HS-5 (cell line): ENCODE measurements at regions not wholly inside any gene's neighbourhood (a gene's known extent, or its start where the extent isn't known, plus 50 kb on each side); places are given as distances from the start of the nearest gene placed in this dataset.
"Not testable (repeated sequence)": the region's sequence is repeated elsewhere in the genome, so short reads cannot be mapped to it uniquely, and the experiment has no call there.

Source experiments
- DNase-seq: peaks from one replicate; pipeline ENCODE4 v3.0.0-alpha.2; 2012; ENCODE audit warnings: low read depth

DNA sequence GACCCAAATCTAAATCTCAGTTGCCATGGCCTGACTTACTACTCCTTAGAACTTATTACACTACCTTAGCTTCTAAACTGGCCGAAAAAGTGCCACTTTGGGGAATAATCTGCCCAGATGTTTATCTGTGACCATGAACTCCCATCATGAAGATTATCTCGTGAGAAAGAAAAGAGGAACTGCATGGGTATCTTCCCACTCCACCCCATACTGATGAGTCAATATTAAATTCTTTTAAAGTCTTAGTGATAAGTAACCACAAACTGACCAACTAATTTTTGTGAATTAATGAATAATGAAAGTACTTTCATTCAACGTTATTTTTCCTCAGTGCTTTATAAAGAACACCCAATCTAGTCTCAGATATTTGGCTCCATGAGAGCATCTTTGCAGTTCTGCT lies 493.5 kb downstream of the EBF1 start:
- DNase-seq, result no peak

DNA sequence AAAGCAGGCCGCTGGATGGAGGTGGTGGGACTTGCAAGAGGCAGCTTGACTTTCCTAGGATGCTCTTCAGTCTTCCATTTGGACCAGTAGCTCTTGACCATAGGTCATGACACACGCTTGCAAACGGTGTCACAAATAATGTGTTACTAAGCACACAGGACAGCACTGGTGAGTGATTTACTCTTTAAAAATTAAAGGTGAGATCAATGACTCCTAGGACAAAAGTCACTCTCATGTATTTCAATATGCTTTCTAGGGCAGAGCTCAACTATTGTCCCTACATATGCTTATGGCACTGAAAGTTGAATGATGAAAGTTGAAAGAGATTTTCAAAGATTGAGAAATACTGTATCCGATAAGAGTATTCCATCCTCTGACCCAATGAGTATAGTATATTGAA lies 496.7 kb downstream of the EBF1 start:
- DNase-seq, result no peak

DNA sequence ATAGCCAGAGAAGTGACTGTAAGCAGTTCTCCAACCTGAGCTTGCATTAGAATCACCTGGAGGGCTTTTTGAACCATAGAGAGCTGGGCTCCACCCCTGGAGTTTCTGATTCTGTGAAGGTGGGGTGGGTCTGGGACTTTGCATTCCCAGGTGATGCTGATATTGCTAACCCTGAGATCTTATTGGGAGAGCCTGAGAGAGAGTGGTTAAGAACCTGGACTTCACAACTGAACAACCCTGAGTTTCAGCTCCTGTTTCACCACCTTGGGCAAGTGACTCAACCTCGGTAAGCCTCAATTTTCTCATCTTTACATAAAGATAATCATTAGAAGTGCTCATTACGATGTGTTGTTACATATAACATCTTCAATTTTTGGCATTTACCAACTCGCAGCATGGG lies 498.6 kb downstream of the EBF1 start:
- no peak for DNase-seq

DNA sequence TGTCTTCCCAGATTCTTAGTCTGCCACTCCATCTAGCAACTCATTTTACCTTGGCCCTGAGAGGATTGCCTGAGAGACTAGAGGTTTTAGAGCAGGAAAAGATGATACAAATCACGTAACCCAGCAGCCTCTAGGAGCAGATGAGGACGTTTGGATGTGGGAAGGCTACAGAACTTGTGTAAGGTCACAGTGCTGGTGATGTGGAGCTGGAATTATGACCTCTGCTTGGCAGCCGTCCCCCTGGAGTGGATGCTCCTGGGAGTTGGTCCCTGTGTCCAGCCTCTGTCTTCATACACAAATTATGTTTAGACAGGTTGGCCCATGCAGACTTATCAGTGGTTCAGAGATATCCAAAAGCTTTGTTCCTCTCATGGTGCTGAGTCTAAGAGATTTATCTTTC lies 499.0 kb downstream of the EBF1 start:
- no peak for DNase-seq

DNA sequence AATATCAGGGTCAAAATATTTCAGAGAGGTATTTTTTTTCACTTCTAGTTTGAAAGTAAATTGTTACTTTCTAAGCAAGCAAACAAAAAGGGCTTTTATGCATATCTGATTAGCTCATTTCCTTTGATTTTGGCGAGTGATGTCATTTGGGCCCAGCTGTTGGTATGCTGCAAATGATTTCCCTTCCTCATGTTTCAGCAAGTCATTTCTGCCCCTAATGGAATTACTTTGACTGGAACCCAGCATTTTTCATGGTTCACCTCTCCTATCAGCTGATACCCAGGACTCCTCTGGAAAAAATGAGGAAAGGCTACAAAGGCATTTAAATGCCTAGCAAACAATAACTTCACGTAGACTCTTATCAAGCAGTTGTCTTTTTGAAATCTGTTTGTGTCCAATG lies 500.6 kb downstream of the EBF1 start:
- no peak for DNase-seq

DNA sequence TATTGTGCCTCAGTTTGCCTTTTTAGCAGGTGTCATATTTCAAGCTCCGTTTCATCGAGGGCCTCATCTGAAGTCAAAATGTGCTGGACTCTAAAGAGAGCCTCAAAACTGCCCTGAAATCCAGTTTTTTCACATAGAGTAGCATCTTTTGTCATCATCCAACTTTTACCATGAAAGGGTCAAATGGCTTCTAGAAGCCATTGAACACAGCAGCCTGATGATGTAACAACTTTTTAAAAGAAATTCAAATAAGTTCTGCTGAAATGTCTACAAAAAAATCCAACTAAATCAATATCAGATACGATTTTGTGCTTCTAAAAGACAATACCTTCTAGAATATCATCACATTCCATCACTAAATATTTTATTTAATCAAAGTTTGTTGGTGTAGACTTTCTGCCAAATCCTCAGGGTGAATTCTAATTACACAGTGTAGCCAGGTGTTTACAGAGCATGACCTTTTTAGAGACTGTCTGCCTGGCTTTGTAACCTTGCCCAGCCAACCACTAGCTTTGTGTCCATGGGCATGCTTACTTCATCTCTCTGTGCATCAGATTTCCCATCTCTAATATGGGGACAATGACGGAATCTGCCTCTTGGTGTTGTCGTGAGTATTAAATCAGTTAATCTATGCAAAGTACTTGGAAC lies 505.0 kb downstream of the EBF1 start:
- DNase-seq, result no peak

DNA sequence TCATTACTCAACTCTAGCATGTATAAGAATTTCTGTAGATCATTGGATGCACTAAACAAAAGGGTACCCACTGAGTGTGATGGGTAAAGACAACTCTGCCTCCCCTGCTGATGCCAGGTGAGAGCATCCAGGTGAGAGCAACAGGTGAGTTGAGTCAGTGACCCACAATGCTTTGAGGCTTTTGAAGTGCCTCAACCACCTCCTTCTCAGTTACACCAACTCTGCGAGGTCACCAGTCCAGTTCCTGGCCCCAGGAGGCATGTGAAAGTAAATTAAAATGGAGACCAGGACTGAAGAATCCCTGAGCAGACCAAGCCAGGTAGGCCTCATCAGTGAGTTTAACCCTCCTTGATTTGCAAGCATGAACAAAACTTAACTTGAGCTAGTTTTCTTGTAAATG lies 505.8 kb downstream of the EBF1 start:
- no peak for DNase-seq

DNA sequence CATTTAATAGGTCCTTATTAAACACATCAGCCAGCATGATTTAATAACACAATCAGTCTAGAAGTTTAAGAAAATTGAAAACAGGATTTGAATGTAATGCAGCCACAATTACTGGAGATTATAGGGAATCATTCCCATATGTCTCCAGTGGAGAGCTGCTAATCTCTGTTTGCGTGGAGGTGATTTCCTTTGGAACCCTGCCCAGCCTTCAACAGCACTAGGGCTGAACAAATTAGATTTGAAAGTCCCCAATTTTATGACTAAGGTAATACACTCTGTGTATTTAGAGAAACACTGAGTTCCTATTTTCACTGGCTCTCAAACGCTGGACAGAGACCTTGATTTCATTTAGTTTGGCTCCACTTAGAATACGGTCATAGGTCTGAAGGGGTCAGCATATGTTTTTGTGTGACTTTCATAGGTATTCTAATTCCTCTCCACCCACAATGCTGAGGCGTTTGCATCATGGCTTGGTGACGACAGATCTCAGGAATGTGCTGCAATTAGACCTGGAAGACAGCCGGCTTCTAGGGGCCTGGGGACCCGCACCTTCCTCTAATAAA lies 508.3 kb downstream of the EBF1 start:
- DNase-seq, result no peak

DNA sequence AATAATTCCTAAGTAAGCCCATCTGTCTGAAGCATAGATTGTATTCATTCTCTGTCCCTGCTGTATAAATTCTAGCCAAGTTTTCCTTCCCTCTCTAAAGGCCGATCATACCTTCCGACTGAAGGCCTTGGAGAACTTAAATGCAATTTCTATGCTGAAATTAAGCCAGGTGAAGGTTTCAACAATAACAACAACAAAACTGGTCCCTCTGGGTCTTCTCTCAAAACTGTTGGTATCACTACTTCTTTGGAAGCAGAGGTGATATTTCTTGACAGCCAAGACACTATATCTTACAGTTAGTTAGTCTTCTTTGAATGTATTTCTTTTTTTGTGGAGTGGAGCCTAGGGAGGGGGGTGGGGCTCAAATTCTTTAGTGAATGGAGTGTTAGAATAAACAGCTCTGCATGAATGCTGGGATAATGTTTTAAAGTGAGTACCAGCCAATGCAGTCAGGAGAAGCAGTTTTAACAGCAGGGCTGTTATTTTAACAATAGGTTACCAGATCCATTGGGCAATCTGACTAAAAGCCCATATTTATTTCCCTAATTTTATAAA lies 508.9 kb downstream of the EBF1 start:
- no peak for DNase-seq

DNA sequence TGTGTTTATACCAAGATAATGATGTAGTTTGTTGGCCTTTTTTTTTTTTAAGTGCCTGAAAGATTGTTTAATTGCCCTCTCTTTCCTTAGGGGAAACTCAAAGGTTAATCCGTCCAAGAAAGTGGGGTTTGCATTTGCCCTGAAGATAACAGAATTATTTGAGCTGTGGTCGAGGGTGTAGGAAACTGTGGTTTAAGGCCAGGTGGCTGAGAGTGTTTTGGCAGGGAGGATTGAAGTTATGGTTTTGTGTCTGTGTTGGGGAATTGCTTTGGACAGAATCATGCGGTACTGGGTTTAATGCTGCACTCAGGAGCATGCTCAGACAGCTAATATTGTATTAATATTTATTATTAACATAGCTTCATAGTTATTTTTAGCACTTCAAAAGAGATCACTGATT lies 509.8 kb downstream of the EBF1 start:
- DNase-seq, result no peak

DNA sequence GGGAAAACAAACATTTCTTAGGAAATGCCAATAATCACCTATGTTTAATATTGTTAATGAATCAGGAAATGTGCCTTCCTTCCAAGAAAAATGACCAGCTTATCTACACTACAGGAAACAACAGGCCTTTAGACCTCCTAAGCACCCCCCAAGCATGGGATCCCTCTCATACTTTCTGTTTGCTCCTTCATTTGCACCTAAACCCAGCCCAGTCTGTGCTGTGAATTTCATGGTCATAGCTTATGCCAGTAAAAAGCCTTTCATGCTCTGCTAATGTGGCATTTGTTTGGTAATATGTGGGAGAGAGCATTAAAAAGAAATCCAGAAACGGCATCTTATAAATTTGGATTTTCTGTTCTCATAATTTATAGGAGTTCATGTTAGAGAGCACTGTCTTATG lies 511.1 kb downstream of the EBF1 start:
- DNase-seq, result no peak

DNA sequence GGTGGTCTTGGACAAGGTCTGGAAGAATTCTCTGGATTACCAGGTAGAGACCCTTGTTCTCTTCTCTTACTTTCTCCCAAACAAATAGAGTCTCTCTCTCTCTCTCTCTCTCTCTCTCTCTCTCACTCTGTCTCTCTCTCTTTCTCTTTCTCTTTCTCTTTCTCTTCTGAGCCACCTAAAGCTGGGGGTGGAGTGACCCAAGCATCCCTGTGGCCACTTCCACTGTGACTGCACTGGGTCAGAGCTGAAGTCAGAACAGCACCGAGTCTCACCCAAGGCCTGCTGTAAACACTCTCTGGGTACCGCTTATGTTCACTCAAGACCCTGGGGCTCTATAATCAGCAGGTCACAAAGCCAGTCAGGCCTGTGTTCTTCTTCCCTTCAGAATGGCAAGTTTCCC lies 513.7 kb downstream of the EBF1 start:
- DNase-seq, result no peak

DNA sequence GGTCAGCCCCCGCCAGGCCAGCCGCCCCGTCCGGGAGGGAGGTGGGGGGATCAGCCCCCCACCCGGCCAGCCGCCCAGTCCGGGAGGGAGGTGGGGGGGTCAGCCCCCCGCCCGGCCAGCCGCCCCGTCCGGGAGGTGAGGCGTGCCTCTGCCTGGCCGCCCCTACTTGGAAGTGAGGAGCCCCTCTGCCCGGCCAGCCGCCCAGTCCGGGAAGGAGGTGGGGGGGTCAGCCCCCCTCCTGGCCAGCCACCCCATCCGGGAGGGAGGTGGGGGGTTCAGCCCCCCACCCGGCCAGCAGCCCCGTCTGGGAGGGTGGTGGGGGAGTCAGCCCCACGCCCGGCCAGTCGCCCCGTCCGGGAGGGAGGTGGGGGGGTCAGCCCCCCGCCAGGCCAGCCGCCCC lies 517.0 kb downstream of the EBF1 start:
- not testable (repeated sequence) for DNase-seq

DNA sequence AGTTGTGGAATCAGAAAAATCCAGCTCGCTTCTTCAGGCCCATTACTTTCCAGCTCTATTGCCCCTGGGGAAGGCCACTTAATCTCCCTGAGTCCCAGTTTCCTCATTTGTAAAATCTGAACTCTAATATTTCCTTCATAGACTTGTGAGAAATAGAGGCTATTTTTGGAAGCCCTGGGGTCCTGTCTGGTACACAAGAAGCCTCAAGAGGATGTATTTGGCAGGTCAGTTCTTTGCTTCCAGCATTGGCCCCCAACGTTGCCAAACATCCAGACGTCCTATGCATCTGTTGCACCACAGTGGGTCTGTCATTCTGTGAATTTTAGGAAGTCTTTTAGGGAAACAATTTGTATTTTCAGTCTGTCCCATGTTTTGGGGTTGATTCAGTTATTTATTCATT lies 525.9 kb downstream of the EBF1 start:
- DNase-seq, result no peak

DNA sequence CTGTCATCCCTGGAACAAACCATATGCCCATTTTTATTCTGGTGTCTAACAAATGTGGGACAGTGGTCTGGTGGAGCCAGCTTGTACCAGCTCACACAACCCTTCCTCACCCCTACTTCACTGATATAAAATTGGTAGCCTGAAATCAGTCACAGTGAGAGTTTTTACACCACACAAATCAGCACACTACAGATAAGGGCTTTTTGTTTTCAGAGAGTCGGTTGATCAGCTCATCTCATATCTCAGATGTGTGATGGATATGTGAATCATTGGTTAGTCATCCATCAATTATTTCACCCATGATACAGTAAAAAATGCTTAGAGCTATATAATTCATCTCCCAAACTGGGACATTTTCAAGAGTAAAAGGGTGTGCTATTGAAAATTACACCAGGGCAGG lies 529.2 kb downstream of the EBF1 start:
- DNase-seq, result peak; percentile 51

DNA sequence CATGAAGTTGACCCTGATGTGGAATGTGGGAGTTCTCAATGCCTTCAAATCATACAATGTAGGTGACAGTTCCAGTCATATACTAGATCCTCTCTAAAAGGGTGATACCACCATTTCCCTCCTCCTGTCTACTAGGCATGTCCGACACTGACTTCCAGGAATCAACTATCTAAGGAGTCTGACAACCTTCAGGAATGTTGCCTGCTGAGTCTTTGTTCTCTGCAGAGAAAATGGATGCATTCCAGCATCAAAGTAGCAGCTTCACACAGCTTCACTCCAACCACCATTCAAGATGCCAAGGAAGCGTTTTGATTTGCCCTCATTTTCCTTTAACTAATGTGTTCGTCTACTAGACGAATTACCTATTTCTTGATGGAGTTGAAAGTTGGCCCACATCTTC lies 530.2 kb downstream of the EBF1 start:
- no peak for DNase-seq

DNA sequence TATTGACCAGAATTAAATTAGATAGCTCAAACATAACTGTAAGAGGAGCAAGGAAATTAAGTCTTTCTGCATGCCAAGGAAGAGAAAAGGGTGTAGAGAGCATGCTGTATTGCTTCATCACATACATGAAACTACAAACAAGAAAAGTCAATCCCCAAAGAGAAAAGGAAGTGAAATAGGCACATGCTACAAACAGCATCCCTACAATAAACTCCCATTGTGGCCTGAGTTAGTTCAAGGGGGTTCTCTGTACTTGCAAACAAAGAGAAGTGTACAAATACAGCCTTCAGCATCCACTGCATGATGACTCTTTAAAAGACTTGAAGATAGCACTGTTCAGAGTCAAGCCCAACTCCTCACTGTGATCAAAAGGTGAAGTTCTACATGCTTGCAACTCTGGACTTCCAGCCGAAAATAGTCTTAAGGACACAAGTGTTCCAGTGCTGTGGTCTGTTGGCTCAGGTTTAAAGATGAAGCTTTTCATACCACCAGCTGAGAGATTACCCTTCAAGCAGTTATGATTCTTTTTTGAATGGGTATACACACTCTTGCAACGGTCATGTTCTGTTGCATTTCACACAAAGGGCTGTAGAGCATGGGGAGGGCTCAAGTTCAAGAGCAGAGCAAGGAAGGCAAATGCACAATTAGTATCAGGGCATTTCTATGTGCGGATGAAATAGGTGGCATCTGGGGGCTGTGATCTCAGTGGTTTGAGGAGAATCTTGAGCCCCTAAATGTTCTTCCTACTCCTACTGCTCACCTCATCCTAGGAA lies 534.5 kb downstream of the EBF1 start:
- no peak for DNase-seq

DNA sequence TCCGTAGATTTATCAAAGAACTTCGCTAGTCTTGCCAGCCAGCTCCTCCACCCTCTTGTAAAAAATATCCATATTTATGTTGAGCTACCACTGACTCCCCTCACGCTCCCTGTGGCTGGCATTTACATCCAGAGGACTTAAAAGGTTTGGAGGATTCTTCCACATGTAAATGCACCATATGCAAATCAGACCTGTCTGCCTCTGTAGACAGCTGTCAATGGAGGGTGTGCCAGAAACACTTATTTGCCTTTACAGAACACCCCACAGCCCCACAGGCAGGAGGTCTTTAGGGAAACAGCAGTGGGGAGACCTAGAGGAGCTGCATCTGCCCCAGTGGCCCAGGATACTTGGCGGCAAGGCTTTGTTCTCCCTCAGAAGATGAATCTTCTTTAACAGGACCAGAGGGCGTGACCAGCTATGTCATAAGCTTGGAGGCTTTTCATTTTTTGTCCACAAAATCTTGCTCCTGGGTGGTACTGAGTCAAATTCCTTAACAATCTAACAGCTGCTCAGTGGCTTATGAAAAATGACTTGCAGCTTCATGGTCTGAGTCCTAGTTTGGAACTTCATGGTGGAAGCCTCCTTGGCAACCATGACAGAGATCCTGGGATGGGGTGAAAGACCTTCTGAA lies 535.8 kb downstream of the EBF1 start:
- no peak for DNase-seq

DNA sequence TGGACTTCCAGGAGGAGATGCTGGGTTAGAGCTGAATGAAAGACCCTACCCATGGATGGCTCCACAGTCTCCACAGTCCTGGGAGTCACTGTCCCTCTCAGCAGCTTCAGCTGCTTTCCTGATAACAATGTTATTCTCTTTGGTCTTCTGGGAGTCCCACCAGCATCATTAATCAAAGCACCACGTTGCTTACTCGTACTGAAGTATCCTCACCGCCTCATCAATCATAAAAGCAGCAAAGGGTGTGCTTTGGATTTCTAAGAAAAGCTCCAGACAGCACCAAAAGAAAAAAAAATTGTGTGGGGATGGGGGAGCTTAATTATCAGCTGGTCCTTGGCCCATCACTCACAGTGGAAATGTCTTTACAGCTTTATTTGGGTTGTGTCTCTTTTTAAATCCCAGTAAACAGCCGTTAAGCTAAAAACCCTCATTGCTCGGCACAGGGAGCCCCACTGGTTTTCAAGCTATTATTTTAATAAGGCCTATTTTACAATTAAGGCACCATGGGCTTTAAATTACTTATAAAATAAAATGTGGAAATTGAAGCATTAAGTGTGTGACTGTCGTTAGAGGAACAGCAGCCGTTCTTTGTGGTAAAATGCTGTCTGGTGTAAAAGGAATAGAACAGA lies 538.0 kb downstream of the EBF1 start:
- no peak for DNase-seq

DNA sequence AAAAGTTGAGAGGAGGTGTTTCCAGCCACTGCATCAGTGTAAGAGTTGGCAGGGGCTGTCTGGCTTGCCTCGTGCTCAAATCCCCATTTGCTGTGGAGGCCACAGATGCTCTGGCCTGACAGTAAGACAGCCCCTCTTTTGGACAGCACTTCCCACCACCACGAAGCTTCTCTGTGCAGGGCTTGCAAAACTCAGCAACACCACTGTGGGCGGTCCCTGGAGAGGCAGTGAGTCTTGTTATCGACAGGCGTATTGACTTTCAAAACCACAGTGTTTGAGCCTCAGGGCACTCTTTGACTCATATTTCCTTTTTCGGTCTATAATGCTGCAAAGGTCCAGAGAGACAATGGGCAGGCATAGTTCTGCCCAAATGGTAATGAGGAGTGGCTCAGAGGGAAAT lies 539.5 kb downstream of the EBF1 start:
- DNase-seq, result no peak

DNA sequence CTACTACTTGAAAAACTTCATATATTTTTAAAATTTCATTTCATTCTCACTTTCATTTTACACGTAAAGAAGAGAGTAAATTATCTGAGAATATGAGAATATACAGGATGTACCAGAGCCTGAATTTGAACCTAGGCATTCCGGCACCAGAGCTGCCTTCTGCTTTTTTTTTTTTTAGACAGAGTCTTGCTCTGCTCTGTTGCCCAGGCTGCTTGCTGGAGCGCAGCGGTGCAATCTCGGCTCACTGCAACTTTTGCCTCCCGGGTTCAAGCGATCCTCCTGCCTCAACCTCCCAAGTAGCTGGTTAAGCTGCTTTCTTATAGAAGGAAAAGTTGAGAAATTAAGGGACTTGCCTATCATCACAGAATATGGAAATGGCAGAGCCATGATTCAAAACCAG lies 540.1 kb downstream of the EBF1 start:
- DNase-seq, result no peak

DNA sequence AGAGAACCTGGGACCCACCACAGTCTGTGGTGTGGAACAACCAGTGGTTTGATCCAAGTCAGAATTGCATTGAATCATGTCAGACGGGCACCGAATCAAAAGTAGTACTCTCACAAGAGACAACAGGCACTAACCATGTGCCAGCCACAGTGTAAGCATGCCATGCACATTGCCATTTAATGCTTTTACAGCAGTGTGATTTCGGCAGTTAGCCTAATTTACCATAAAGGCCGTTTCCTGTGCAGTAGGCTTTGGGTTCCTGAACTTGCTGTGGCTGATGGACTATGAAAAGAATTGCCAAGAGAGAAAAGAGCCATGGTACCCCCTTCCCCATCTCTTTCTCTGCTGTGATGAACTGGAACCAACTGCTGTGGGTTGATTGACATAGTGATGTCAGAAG lies 540.6 kb downstream of the EBF1 start:
- DNase-seq, result no peak

DNA sequence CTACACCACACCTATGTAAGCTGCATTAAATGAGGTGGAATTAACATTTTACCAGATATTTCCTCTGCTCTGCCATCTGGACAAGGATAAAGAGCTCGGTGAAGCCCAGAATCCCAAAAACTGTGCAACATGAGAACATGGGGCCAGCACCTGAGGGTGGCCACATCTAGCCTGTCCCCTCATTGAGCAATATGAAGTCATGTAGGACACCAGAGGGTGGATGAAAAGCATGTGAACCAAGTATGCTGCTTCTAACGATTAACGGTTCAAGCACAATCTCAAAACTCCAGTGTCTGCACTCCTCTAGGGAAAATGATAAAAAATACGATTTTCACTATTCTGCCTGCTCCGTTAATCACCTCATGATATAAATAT lies 545.8 kb downstream of the EBF1 start:
- no peak for DNase-seq
